ENCODE measurements at regions not wholly inside any gene's neighbourhood (a gene's known extent, or its start where the extent isn't known, plus 50 kb on each side); places are given as distances from the start of the nearest gene placed in this dataset.

- H3K4me3 ChIP-seq (ENCODE audit: low read depth, low read length) = no peak overlapping the region
- no peak for DNase-seq (ENCODE audit: low read depth)
- H3K27me3 ChIP-seq (ENCODE audit: control insufficient read depth, insufficient read depth, low read length) = no peaks in the 10 kb centered on the region
- ChIA-PET CTCF (no interaction called here), POLR2A (no interaction called here)
- no peak for TF ChIP-seq CTCF (IDR thresholded peaks at IDR 0.05; ENCODE audit: insufficient read depth, low read depth, low read length)
- H3K36me3 ChIP-seq (ENCODE audit: control insufficient read depth, insufficient read depth, low read length) = no peaks in the 10 kb centered on the region
Observed at GRCh38 chr2:139357972-139358371, 577.8 kb upstream of the NXPH2 start.

GRCh38 chr2:139354518-139354917 is 574.3 kb upstream of the NXPH2 start:
- DNase-seq (ENCODE audit: low read depth) = no peak
- TF ChIP-seq CTCF (IDR thresholded peaks at IDR 0.05; ENCODE audit: insufficient read depth, low read depth, low read length) = no peak
- CTCF ChIA-PET = no interaction called here
- H3K27me3 ChIP-seq (ENCODE audit: control insufficient read depth, insufficient read depth, low read length) = no peaks in the 10 kb centered on the region
- POLR2A ChIA-PET = no interaction called here
- H3K4me3 ChIP-seq (ENCODE audit: low read depth, low read length) = no peak overlapping the region
- no peaks in the 10 kb centered on the region for H3K36me3 ChIP-seq (ENCODE audit: control insufficient read depth, insufficient read depth, low read length)

GRCh38 chr2:139353874-139354273 is 573.7 kb upstream of the NXPH2 start:
- Histone ChIP-seq H3K36me3 (ENCODE audit: control insufficient read depth, insufficient read depth, low read length) (no peaks in the 10 kb centered on the region), H3K4me3 (ENCODE audit: low read depth, low read length) (no peak overlapping the region), H3K27me3 (ENCODE audit: control insufficient read depth, insufficient read depth, low read length) (no peaks in the 10 kb centered on the region)
- POLR2A ChIA-PET = no interaction called here
- CTCF ChIA-PET = no interaction called here
- DNase-seq (ENCODE audit: low read depth) = no peak
- no peak for TF ChIP-seq CTCF (IDR thresholded peaks at IDR 0.05; ENCODE audit: insufficient read depth, low read depth, low read length)

- DNase-seq (ENCODE audit: low read depth) = no peak
- TF ChIP-seq CTCF (IDR thresholded peaks at IDR 0.05; ENCODE audit: insufficient read depth, low read depth, low read length) = no peak
- Histone ChIP-seq H3K4me3 (ENCODE audit: low read depth, low read length) (no peak overlapping the region), H3K36me3 (ENCODE audit: control insufficient read depth, insufficient read depth, low read length) (no peaks in the 10 kb centered on the region), H3K27me3 (ENCODE audit: control insufficient read depth, insufficient read depth, low read length) (no peaks in the 10 kb centered on the region)
- ChIA-PET CTCF (no interaction called here), POLR2A (no interaction called here)
Observed at GRCh38 chr2:139317259-139317658, 537.1 kb upstream of the NXPH2 start.

- POLR2A ChIA-PET = no interaction called here
- Histone ChIP-seq H3K4me3 (ENCODE audit: low read depth, low read length) (no peak overlapping the region), H3K36me3 (ENCODE audit: control insufficient read depth, insufficient read depth, low read length) (no peaks in the 10 kb centered on the region), H3K27me3 (ENCODE audit: control insufficient read depth, insufficient read depth, low read length) (no peaks in the 10 kb centered on the region)
- CTCF ChIA-PET = no interaction called here
- TF ChIP-seq CTCF (IDR thresholded peaks at IDR 0.05; ENCODE audit: insufficient read depth, low read depth, low read length) = no peak
- DNase-seq (ENCODE audit: low read depth) = no peak
Observed at GRCh38 chr2:139314059-139314458, 533.9 kb upstream of the NXPH2 start.

Measured in BJ (cell line).